Keratinocyte (primary cell): ENCODE measurements at regions not wholly inside any gene's neighbourhood (a gene's known extent, or its start where the extent isn't known, plus 50 kb on each side); places are given as distances from the start of the nearest gene placed in this dataset.

Experiments used
- CTCF ChIP-seq, 3 experiments: IDR thresholded peaks in 1 of 3; conservative IDR thresholded peaks in 1 of 3; optimal IDR thresholded peaks in 1 of 3; 2 replicates in 2 of 3; 3 replicates in 1 of 3; pipeline versions ENCODE3 to v1.5.1; 2011; ENCODE audit warnings: low read length in 3 of 3, mild to moderate bottlenecking in 3 of 3, moderate library complexity in 2 of 3, control low read depth in 1 of 3, inconsistent platforms in 1 of 3; ENCODE audit not compliant: insufficient read depth in 2 of 3; ENCODE audit errors: extremely low read depth in 1 of 3
- EZH2 ChIP-seq: IDR thresholded peaks from one replicate; pipeline ENCODE4 v1.6.1; 2012; ENCODE audit warnings: inconsistent platforms, mild to moderate bottlenecking, low read length, moderate library complexity

- no peak for TF ChIP-seq CTCF (optimal IDR thresholded peaks at IDR 0.05 in 1 of 3, IDR thresholded peaks at IDR 0.05 in 1 of 3, conservative IDR thresholded peaks at IDR 0.05 in 1 of 3; ENCODE audit: extremely low read depth in 1 of 3, insufficient read depth in 2 of 3, low read length in 3 of 3)
- TF ChIP-seq EZH2 = no peak
Observed at GRCh38 chr1:208951026-208951525, 632.4 kb upstream of the CAMK1G start.
